ENCODE measurements at regions not wholly inside any gene's neighbourhood (a gene's known extent, or its start where the extent isn't known, plus 50 kb on each side); places are given as distances from the start of the nearest gene placed in this dataset.

DNA sequence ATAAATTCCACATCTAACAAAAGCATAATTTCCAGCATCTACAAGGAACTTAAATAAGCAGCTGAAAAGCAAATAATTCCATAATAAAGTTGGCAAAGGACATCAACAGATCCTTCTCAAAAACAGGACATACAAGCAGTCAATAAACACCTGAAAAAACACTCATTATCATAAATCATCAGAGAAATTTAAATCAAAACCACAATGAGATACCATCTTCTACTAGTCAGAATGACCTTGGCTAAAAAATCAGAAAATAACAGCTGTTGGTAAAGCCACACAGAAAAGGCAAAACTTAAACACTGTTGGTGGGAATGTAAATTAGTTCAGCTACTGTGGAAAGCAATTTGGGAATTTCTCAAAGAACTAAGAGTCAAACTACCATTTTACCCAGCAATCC, 1371.1 kb upstream of the ACO1 start:
- TF ChIP-seq, protein P1, sequence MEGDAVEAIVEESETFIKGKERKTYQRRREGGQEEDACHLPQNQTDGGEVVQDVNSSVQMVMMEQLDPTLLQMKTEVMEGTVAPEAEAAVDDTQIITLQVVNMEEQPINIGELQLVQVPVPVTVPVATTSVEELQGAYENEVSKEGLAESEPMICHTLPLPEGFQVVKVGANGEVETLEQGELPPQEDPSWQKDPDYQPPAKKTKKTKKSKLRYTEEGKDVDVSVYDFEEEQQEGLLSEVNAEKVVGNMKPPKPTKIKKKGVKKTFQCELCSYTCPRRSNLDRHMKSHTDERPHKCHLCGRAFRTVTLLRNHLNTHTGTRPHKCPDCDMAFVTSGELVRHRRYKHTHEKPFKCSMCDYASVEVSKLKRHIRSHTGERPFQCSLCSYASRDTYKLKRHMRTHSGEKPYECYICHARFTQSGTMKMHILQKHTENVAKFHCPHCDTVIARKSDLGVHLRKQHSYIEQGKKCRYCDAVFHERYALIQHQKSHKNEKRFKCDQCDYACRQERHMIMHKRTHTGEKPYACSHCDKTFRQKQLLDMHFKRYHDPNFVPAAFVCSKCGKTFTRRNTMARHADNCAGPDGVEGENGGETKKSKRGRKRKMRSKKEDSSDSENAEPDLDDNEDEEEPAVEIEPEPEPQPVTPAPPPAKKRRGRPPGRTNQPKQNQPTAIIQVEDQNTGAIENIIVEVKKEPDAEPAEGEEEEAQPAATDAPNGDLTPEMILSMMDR (IDR thresholded peaks at IDR 0.05; ENCODE audit: low read depth, low read length, poor library complexity, severe bottlenecking), result no peak
- no peak for TF ChIP-seq EZH2phosphoT487 (IDR thresholded peaks at IDR 0.05; ENCODE audit: borderline replicate concordance, low read length)

Measured in DOHH2 (cell line).